ENCODE measurements at regions not wholly inside any gene's neighbourhood (a gene's known extent, or its start where the extent isn't known, plus 50 kb on each side); places are given as distances from the start of the nearest gene placed in this dataset.
"Not testable (repeated sequence)": the region's sequence is repeated elsewhere in the genome, so short reads cannot be mapped to it uniquely, and the experiment has no call there.

DNA sequence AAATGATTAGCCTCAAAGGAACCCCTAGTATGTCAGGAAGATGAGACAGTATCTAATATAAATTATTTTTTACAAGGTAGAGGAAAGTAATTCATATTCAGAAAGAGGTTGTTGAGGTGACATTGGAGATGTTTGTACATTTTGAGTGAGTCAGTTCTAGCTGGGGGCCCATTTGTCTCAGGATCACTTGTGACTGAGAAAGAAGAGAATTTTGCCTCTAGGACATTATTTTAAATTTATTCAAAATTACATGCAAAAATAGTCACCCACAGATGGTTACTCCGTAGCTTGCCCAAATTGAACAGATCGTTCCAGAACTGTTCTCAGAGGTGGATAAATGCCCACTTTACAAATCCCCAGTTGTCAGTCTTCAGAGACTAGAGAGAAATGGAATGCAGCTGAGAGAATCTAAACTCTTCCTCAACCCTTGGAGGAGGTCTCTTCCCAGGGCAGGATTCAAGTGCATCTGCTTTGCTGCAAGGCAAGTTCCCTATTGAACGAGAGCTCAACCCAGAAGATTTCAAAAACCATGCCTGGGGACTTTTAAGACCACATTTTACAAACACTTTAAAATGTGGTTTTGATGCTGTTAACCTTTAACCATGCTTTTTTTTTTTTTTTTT is 987.8 kb upstream of the ADAMTS5 start:
- TF ChIP-seq, protein P1, sequence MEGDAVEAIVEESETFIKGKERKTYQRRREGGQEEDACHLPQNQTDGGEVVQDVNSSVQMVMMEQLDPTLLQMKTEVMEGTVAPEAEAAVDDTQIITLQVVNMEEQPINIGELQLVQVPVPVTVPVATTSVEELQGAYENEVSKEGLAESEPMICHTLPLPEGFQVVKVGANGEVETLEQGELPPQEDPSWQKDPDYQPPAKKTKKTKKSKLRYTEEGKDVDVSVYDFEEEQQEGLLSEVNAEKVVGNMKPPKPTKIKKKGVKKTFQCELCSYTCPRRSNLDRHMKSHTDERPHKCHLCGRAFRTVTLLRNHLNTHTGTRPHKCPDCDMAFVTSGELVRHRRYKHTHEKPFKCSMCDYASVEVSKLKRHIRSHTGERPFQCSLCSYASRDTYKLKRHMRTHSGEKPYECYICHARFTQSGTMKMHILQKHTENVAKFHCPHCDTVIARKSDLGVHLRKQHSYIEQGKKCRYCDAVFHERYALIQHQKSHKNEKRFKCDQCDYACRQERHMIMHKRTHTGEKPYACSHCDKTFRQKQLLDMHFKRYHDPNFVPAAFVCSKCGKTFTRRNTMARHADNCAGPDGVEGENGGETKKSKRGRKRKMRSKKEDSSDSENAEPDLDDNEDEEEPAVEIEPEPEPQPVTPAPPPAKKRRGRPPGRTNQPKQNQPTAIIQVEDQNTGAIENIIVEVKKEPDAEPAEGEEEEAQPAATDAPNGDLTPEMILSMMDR (IDR thresholded peaks at IDR 0.05; ENCODE audit: insufficient read depth, low read length): no peak
- DNase-seq (ENCODE audit: low read depth): no peak
- no peak overlapping the region for H3K4me3 ChIP-seq (ENCODE audit: low read depth, low read length)

DNA sequence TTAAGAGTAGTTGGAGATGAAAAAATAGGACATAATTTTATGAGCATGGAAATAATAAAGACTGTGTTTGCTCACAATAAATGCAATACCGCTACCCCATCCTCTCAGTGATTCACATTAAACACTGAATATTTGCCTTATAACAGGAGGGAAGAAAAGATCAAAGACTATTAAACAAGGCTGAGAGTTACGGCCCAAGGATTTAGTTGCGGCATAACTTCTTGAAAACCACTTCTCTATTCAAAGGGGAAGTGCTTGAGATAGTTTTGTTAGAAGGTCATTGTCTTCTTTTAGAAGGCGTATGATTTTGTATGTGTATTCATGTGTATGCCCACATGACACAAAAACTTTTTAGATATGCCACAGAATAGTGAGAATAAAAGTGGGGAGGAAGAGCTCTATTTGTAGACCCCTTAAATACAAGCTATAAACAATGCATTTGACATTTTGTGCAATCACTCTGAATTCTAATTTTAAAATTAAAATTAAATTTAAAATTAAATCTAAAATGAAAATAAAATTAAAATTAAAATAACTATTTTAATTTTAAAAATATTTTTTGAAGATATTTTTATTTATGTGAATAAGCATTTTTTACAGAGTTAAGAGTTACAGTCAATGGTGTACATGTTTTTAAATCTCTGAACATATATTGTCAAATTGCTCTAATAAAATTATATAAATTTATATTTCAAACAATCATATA is 986.6 kb upstream of the ADAMTS5 start:
- no peak for DNase-seq (ENCODE audit: low read depth)
- no peak overlapping the region for H3K4me3 ChIP-seq (ENCODE audit: low read depth, low read length)
- TF ChIP-seq, protein P1 (IDR thresholded peaks at IDR 0.05; ENCODE audit: insufficient read depth, low read length): no peak

DNA sequence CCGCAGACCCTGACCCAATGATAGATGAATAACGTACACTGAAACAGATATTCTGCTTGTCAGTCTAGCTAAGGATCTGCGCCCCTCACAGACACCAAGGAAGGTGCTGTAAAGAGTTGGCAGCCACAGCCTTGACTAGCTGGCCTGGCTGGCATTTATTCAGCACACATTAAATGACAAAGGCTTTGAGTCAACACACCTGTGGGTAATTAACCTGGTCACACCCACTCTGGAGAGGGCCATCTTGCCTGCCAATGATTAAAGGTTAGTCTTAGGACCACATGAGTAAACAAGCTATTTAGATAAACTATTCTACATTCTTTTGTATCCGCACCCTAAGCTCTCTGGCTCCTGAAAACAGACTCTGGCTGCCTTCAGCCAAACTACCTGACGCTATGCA is 982.2 kb upstream of the ADAMTS5 start:
- H3K4me3 ChIP-seq (ENCODE audit: low read depth, low read length); DNase-seq (ENCODE audit: low read depth): not testable (repeated sequence)

- DNase-seq (ENCODE audit: low read depth): not testable (repeated sequence)
These were observed 963.4 kb upstream of the ADAMTS5 start for GRCh38 chr21:27930108-27930767.

GRCh38 chr21:27929179-27929578 is 962.3 kb upstream of the ADAMTS5 start:
- not testable (repeated sequence) for H3K4me3 ChIP-seq (ENCODE audit: low read depth, low read length)
- DNase-seq (ENCODE audit: low read depth): peak; percentile 90

More at GRCh38 chr21:27930108-27930767, 963.4 kb upstream of the ADAMTS5 start:
- not testable (repeated sequence) for H3K4me3 ChIP-seq (ENCODE audit: low read depth, low read length)

DNA sequence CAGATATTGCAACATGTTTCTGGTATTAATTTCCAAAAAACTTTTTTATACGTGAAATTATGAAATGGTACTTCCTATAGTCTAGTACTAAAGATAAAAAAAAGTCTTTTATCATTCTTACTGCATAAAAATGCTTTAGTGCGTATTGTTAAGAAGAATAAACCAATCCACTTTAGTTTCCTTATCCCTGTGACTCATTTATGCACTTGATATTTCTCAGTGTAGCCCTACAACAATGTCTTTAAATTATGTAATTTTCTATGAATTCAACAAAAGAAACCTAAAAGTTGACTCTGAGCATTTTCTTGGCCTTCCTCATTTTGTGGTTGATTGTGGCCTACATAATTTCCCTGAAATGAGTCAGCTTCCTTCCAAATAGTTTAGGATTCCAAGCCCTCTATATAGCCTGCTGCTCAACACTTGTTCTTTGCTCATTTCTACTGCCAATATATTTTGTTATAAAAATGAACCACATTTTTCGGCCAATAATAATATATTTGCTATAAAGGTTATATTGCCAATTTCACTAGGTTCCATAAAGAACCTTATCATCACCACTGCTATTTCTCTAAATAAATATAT is 961.7 kb upstream of the ADAMTS5 start:
- not testable (repeated sequence) for H3K4me3 ChIP-seq (ENCODE audit: low read depth, low read length)
- DNase-seq (ENCODE audit: low read depth): peak; percentile 95

- DNase-seq (ENCODE audit: low read depth); H3K4me3 ChIP-seq (ENCODE audit: low read depth, low read length): not testable (repeated sequence)
These were observed 954.5 kb upstream of the ADAMTS5 start for GRCh38 chr21:27921421-27921820.

- DNase-seq (ENCODE audit: low read depth): peak; percentile 56
- H3K4me3 ChIP-seq (ENCODE audit: low read depth, low read length): not testable (repeated sequence)
These were observed 951.1 kb upstream of the ADAMTS5 start for GRCh38 chr21:27917966-27918365.

DNA sequence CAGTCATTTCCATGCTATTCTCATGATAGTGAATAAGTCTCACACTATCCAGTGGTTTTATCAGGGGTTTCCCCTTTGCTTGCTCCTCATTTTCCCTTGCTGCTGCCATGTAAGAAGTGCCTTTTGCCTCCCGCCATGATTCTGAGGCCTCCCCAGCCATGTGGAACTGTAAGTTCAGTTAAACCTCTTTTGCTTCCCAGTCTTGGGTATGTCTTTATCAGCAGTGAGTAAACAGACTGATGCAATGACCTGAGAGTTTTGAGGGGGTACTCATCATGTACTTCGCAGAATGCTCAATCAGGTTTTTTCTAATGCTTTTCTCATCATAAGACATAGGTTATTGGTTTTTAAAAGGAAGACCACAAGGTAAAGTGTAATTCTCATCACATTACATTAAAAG is 949.4 kb upstream of the ADAMTS5 start:
- DNase-seq (ENCODE audit: low read depth): peak; percentile 65
- H3K4me3 ChIP-seq (ENCODE audit: low read depth, low read length): not testable (repeated sequence)

DNA sequence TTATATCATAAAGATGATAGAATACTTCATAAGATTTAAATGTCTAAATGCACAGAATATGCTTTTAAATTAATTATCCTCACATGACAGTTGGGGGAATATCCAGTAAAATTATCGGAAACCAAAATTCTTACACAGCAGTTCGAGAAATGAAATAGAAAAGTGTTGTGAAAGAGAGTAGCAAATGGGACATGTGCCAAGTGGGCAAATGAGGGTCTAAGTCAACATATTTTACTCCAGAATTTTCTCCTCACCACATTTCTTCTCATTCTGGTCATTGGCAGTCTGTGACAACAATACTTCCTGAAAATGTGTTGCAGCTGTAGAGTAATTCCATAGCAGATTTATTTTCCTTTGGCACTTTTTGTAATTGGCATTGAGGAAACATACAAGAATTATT is 945.2 kb upstream of the ADAMTS5 start:
- H3K4me3 ChIP-seq (ENCODE audit: low read depth, low read length); DNase-seq (ENCODE audit: low read depth): not testable (repeated sequence)

DNA sequence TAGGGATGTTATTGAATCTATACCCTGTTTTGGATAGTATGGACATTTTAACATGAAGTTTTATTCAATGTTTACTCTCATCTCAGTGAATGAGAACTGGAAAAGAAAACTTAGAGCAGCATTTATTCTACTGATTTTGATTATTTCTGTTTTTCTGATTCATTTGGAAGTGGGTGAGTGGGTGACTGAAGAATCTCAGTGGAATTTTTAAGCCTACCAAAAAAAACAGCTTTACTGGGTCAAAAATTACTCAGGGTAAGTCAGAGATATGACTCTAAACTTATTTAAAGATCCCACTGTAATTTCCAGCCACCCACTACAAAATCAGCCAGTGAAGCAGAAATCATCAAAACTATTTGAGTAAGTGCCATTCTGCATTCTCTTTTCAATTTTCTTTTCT is 942.6 kb upstream of the ADAMTS5 start:
- DNase-seq (ENCODE audit: low read depth): peak; percentile 25
- not testable (repeated sequence) for H3K4me3 ChIP-seq (ENCODE audit: low read depth, low read length)

GRCh38 chr21:27908816-27909215 is 941.9 kb upstream of the ADAMTS5 start:
- peak; percentile 5 for DNase-seq (ENCODE audit: low read depth)
- H3K4me3 ChIP-seq (ENCODE audit: low read depth, low read length): not testable (repeated sequence)

- H3K4me3 ChIP-seq (ENCODE audit: low read depth, low read length): not testable (repeated sequence)
- DNase-seq (ENCODE audit: low read depth): peak; percentile 54
These were observed 936.0 kb upstream of the ADAMTS5 start for GRCh38 chr21:27902904-27903303.

- H3K4me3 ChIP-seq (ENCODE audit: low read depth, low read length); DNase-seq (ENCODE audit: low read depth): not testable (repeated sequence)
These were observed 926.7 kb upstream of the ADAMTS5 start for GRCh38 chr21:27893619-27894018.

GRCh38 chr21:27891495-27891894 is 924.6 kb upstream of the ADAMTS5 start:
- not testable (repeated sequence) for DNase-seq (ENCODE audit: low read depth); H3K4me3 ChIP-seq (ENCODE audit: low read depth, low read length)

GRCh38 chr21:27887808-27888455 is 921.0 kb upstream of the ADAMTS5 start:
- not testable (repeated sequence) for DNase-seq (ENCODE audit: low read depth); H3K4me3 ChIP-seq (ENCODE audit: low read depth, low read length)
